ENCODE measurements at regions not wholly inside any gene's neighbourhood (a gene's known extent, or its start where the extent isn't known, plus 50 kb on each side); places are given as distances from the start of the nearest gene placed in this dataset.
"Not testable (repeated sequence)": the region's sequence is repeated elsewhere in the genome, so short reads cannot be mapped to it uniquely, and the experiment has no call there.

DNA sequence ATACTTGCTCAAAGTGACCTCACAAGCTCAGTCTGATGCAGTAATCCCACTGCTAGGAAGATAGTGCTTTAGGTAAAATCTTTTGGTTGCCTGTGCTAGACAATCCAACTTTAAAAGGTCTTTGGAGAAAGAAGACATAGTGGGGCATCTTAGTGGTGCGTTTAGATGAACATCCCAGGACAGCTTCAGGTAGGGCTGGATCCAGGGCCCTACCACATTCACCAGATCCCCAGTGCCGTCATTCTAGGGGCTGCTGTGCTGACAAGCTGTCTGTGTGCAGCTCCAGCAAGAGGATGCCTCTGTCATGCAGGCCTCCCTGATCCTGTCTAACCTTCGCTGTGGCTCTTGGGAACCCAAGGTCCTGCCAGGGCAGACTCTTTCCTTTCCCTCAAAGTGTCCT lies 100.7 kb upstream of the EIF5 start:
- no peak for DNase-seq (ENCODE audit: low spot score, unreplicated experiment)
- TF ChIP-seq CTCF (IDR thresholded peaks at IDR 0.05; ENCODE audit: unreplicated experiment) = no peak
- Mint-ChIP-seq H3K36me3 (ENCODE audit: insufficient read depth) (no peaks in the 10 kb centered on the region), H3K4me3 (ENCODE audit: low read depth) (no peak overlapping the region), H3K4me1 (ENCODE audit: low read depth) (no peaks in the 10 kb centered on the region), H3K27ac (no peak overlapping the region), H3K9me3 (ENCODE audit: low read depth) (peaks cover 9% of the 10 kb centered on the region), H3K27me3 (peaks cover 9% of the 10 kb centered on the region)

DNA sequence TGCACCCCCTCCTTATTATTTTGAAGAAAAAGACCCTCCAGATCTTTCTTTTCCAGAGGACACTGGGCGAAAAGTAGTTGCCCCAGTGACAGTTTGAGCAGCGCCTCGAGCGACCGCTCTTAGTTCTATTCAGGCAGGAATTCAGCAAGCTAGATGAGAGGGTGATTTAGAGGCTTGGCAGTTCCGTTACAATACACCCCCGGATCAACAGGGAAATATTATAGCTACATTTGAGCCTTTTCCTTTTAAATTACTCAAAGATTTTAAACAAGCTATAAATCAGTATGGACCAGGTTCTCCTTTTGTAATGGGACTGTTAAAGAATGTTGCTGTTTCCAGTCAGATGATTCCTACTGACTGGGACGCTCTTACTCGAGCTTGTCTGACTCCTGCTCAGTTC lies 99.2 kb upstream of the EIF5 start:
- H3K36me3 Mint-ChIP-seq (ENCODE audit: insufficient read depth); H3K4me3 Mint-ChIP-seq (ENCODE audit: low read depth); H3K4me1 Mint-ChIP-seq (ENCODE audit: low read depth); H3K27ac Mint-ChIP-seq; DNase-seq (ENCODE audit: low spot score, unreplicated experiment); H3K27me3 Mint-ChIP-seq: not testable (repeated sequence)
- peaks cover 18% of the 10 kb centered on the region for H3K9me3 Mint-ChIP-seq (ENCODE audit: low read depth)

GRCh38 chr14:103235506-103235905 lies 98.5 kb upstream of the EIF5 start:
- H3K4me1 Mint-ChIP-seq (ENCODE audit: low read depth); DNase-seq (ENCODE audit: low spot score, unreplicated experiment); H3K36me3 Mint-ChIP-seq (ENCODE audit: insufficient read depth); H3K4me3 Mint-ChIP-seq (ENCODE audit: low read depth); H3K27me3 Mint-ChIP-seq; H3K27ac Mint-ChIP-seq: not testable (repeated sequence)
- H3K9me3 Mint-ChIP-seq (ENCODE audit: low read depth) = peaks cover 18% of the 10 kb centered on the region

- Mint-ChIP-seq H3K4me3 (ENCODE audit: low read depth) (no peak overlapping the region), H3K27ac (no peak overlapping the region), H3K27me3 (no peaks in the 10 kb centered on the region), H3K36me3 (ENCODE audit: insufficient read depth) (peaks cover 8% of the 10 kb centered on the region), H3K9me3 (ENCODE audit: low read depth) (peaks cover 30% of the 10 kb centered on the region), H3K4me1 (ENCODE audit: low read depth) (peaks cover 9% of the 10 kb centered on the region)
- no peak for DNase-seq (ENCODE audit: low spot score, unreplicated experiment)
- TF ChIP-seq CTCF (IDR thresholded peaks at IDR 0.05; ENCODE audit: unreplicated experiment) = no peak
Measured at GRCh38 chr14:103239751-103240150, 94.3 kb upstream of the EIF5 start.

- peaks cover 15% of the 10 kb centered on the region for H3K4me1 Mint-ChIP-seq (ENCODE audit: low read depth)
- no peak for DNase-seq (ENCODE audit: low spot score, unreplicated experiment)
- H3K27ac Mint-ChIP-seq = no peak overlapping the region
- H3K9me3 Mint-ChIP-seq (ENCODE audit: low read depth) = peaks cover 30% of the 10 kb centered on the region
- H3K36me3 Mint-ChIP-seq (ENCODE audit: insufficient read depth) = peaks cover 10% of the 10 kb centered on the region
- H3K27me3 Mint-ChIP-seq = no peaks in the 10 kb centered on the region
- TF ChIP-seq CTCF (IDR thresholded peaks at IDR 0.05; ENCODE audit: unreplicated experiment) = no peak
- no peak overlapping the region for H3K4me3 Mint-ChIP-seq (ENCODE audit: low read depth)
Measured at GRCh38 chr14:103241531-103241930, 92.5 kb upstream of the EIF5 start.

GRCh38 chr14:103243764-103244737 lies 90.0 kb upstream of the EIF5 start:
- Mint-ChIP-seq H3K4me3 (ENCODE audit: low read depth) (no peak overlapping the region), H3K27ac (peak overlapping the region; percentile 89), H3K4me1 (ENCODE audit: low read depth) (peaks cover 15% of the 10 kb centered on the region), H3K36me3 (ENCODE audit: insufficient read depth) (peaks cover 10% of the 10 kb centered on the region), H3K9me3 (ENCODE audit: low read depth) (peaks cover 15% of the 10 kb centered on the region), H3K27me3 (no peaks in the 10 kb centered on the region)
- no peak for DNase-seq (ENCODE audit: low spot score, unreplicated experiment)
- no peak for TF ChIP-seq CTCF (IDR thresholded peaks at IDR 0.05; ENCODE audit: unreplicated experiment)

- Mint-ChIP-seq H3K4me1 (ENCODE audit: low read depth) (peaks cover 15% of the 10 kb centered on the region), H3K4me3 (ENCODE audit: low read depth) (peak overlapping the region; percentile 5), H3K27ac (peak overlapping the region; percentile 87), H3K9me3 (ENCODE audit: low read depth) (peaks cover 12% of the 10 kb centered on the region)
- H3K27me3 Mint-ChIP-seq; DNase-seq (ENCODE audit: low spot score, unreplicated experiment); H3K36me3 Mint-ChIP-seq (ENCODE audit: insufficient read depth): not testable (repeated sequence)
Measured at GRCh38 chr14:103245624-103246031, 88.4 kb upstream of the EIF5 start.
